Naive thymus-derived CD4-positive, alpha-beta T cell (primary cell): ENCODE measurements at regions not wholly inside any gene's neighbourhood (a gene's known extent, or its start where the extent isn't known, plus 50 kb on each side); places are given as distances from the start of the nearest gene placed in this dataset.

ENCODE experiments used
- ATAC-seq: fragments of 150-1000 bp; cut with Tn5 transposase; 2 replicates; pipeline ENCODE4 v1.10.0; 2021; ENCODE audit warnings: mild to moderate bottlenecking, moderate library complexity
- CTCF ChIA-PET: fragments of 350-600 bp; sonication (Branson Sonifier 250); formaldehyde crosslinking; loops from one replicate; lab custom pipeline; 2021; ENCODE audit warnings: antibody characterized with exemption; lab: Charles Lee
- POLR2A ChIA-PET: fragments of 350-600 bp; sonication (Branson Sonifier 250); formaldehyde crosslinking; loops from one replicate; lab custom pipeline; 2021; ENCODE audit warnings: antibody characterized with exemption, inconsistent platforms; lab: Charles Lee
- DNase-seq, 9 donors: peaks; one replicate each; pipeline versions ENCODE4 v3.0.0 to v3.0.0-alpha.2; 2020 to 2022; ENCODE audit warnings: mixed read lengths in 1 of 9
- H3K27ac ChIP-seq: one replicate; pipeline ENCODE4 v1.7.0; 2013; ENCODE audit warnings: mild to moderate bottlenecking, low read depth, low read length, moderate library complexity
- H3K27me3 ChIP-seq, 2 donors: one replicate each; pipeline ENCODE4 v1.7.0; 2013; ENCODE audit warnings: low read length in 2 of 2, mild to moderate bottlenecking in 2 of 2, moderate library complexity in 2 of 2; ENCODE audit not compliant: control insufficient read depth in 2 of 2, insufficient read depth in 2 of 2
- H3K36me3 ChIP-seq, 3 experiments: 1 replicate in 2 of 3; 2 replicates in 1 of 3; pipeline ENCODE4 v1.7.0; 2013; ENCODE audit warnings: low read length in 3 of 3, mild to moderate bottlenecking in 3 of 3, moderate library complexity in 1 of 3; ENCODE audit not compliant: insufficient read depth in 3 of 3, control insufficient read depth in 2 of 3
- H3K4me1 ChIP-seq, 2 donors: one replicate each; pipeline ENCODE4 v1.7.0; 2013; ENCODE audit warnings: low read length in 2 of 2, mild to moderate bottlenecking in 2 of 2, moderate library complexity in 1 of 2; ENCODE audit not compliant: control insufficient read depth in 2 of 2, insufficient read depth in 2 of 2
- H3K4me3 ChIP-seq: 2 replicates; pipeline ENCODE4 v1.7.0; 2013; ENCODE audit warnings: mild to moderate bottlenecking, low read length
- H3K9me3 ChIP-seq, 3 experiments: 1 replicate in 2 of 3; 2 replicates in 1 of 3; pipeline ENCODE4 v1.7.0; 2013; ENCODE audit warnings: low read length in 3 of 3; ENCODE audit not compliant: control insufficient read depth in 2 of 3
- H3K27ac Mint-ChIP-seq, 9 donors: one replicate each; pipeline ENCODE4 v1.8.0; 2020 to 2022; ENCODE audit warnings: mixed read lengths in 9 of 9, mild to moderate bottlenecking in 8 of 9, moderate library complexity in 5 of 9, inconsistent platforms in 2 of 9
- H3K27me3 Mint-ChIP-seq, 5 donors: one replicate each; pipeline ENCODE4 v1.8.0; 2021 to 2022; ENCODE audit warnings: mixed read lengths in 5 of 5, mild to moderate bottlenecking in 1 of 5
- H3K36me3 Mint-ChIP-seq, 5 donors: one replicate each; pipeline ENCODE4 v1.8.0; 2020 to 2022; ENCODE audit warnings: mixed read lengths in 5 of 5, mild to moderate bottlenecking in 3 of 5, inconsistent platforms in 1 of 5
- H3K4me1 Mint-ChIP-seq, 7 donors: one replicate each; pipeline ENCODE4 v1.8.0; 2020 to 2022; ENCODE audit warnings: mixed read lengths in 7 of 7, mild to moderate bottlenecking in 3 of 7, inconsistent platforms in 1 of 7
- H3K4me3 Mint-ChIP-seq, 10 donors: one replicate each; pipeline ENCODE4 v1.8.0; 2020 to 2022; ENCODE audit warnings: mild to moderate bottlenecking in 10 of 10, mixed read lengths in 10 of 10, moderate library complexity in 6 of 10, inconsistent platforms in 2 of 10
- H3K9me3 Mint-ChIP-seq, 11 donors: one replicate each; pipeline ENCODE4 v1.8.0; 2020 to 2022; ENCODE audit warnings: mixed read lengths in 11 of 11, mild to moderate bottlenecking in 4 of 11, inconsistent platforms in 1 of 11, moderate library complexity in 1 of 11
- intact Hi-C, 2 donors: fragments of 100-400 bp; cut with micrococcal nuclease; formaldehyde crosslinking; loops; one replicate each; pipeline ENCODE4 v1.15.1; 2023

GRCh38 chr10:88129013-88129412, 265.6 kb downstream of the PTEN start:
- H3K36me3 ChIP-seq, result no peaks in the 10 kb centered on the region
- intact Hi-C loops, result no loop called here
- Mint-ChIP-seq H3K27ac (peak overlapping the region in 1 of 9 donors; percentile 36), H3K27me3 (peaks cover 0 to 23% (median 0%) of the 10 kb centered on the region in 5 donors), H3K4me1 (peaks cover 0 to 2% (median 0%) of the 10 kb centered on the region in 7 donors), H3K36me3 (peaks cover 0 to 3% (median 0%) of the 10 kb centered on the region in 5 donors), H3K4me3 (no peak overlapping the region), H3K9me3 (peaks cover 0 to 9% (median 0%) of the 10 kb centered on the region in 11 donors)
- ChIA-PET POLR2A (interaction anchor here (0.7 kb wide), 1 partner anchor 257 kb away, joined by 4 read pairs; no protein-coding TSS in a partner anchor), CTCF (no interaction called here)
- H3K27ac ChIP-seq, result no peak overlapping the region
- DNase-seq, result no peak
- H3K9me3 ChIP-seq, result no peaks in the 10 kb centered on the region
- no peak for ATAC-seq
- no peak overlapping the region for H3K4me3 ChIP-seq
- no peaks in the 10 kb centered on the region for H3K27me3 ChIP-seq
- no peaks in the 10 kb centered on the region for H3K4me1 ChIP-seq

GRCh38 chr10:88130912-88131311, 267.5 kb downstream of the PTEN start:
- no peak overlapping the region for H3K4me3 Mint-ChIP-seq
- H3K27me3 Mint-ChIP-seq, result peaks cover 0 to 17% (median 0%) of the 10 kb centered on the region in 5 donors
- peaks cover 0 to 2% (median 0%) of the 10 kb centered on the region in 7 donors for H3K4me1 Mint-ChIP-seq
- peaks cover 0 to 5% (median 0%) of the 10 kb centered on the region in 5 donors for H3K36me3 Mint-ChIP-seq
- H3K4me1 ChIP-seq, result no peaks in the 10 kb centered on the region
- ChIA-PET POLR2A (no interaction called here), CTCF (no interaction called here)
- no peaks in the 10 kb centered on the region for H3K27me3 ChIP-seq
- H3K9me3 ChIP-seq, result no peaks in the 10 kb centered on the region
- intact Hi-C loops, result no loop called here
- no peak overlapping the region for H3K27ac ChIP-seq
- peaks cover 0 to 9% (median under 1%) of the 10 kb centered on the region in 11 donors for H3K9me3 Mint-ChIP-seq
- H3K27ac Mint-ChIP-seq, result no peak overlapping the region
- ATAC-seq (no peak), DNase-seq (no peak)
- no peak overlapping the region for H3K4me3 ChIP-seq
- no peaks in the 10 kb centered on the region for H3K36me3 ChIP-seq

GRCh38 chr10:88131511-88132139, 268.2 kb downstream of the PTEN start:
- no peak for ATAC-seq
- Histone ChIP-seq H3K27me3 (no peaks in the 10 kb centered on the region), H3K9me3 (no peaks in the 10 kb centered on the region), H3K27ac (no peak overlapping the region), H3K4me3 (no peak overlapping the region), H3K36me3 (no peaks in the 10 kb centered on the region), H3K4me1 (no peaks in the 10 kb centered on the region)
- ChIA-PET CTCF (no interaction called here), POLR2A (no interaction called here)
- H3K27ac Mint-ChIP-seq, result no peak overlapping the region
- intact Hi-C loops, result no loop called here
- H3K4me1 Mint-ChIP-seq, result peaks cover 0 to under 1% (median 0%) of the 10 kb centered on the region in 7 donors
- H3K4me3 Mint-ChIP-seq, result no peak overlapping the region
- no peak for DNase-seq
- peaks cover 0 to 5% (median 0%) of the 10 kb centered on the region in 5 donors for H3K36me3 Mint-ChIP-seq
- peaks cover 0 to 8% (median 0%) of the 10 kb centered on the region in 11 donors for H3K9me3 Mint-ChIP-seq
- peaks cover 0 to 14% (median 0%) of the 10 kb centered on the region in 5 donors for H3K27me3 Mint-ChIP-seq

- intact Hi-C loops, result loop anchor here in 1 of 2 donors (5.0 kb wide), 1 partner anchor 44 kb away; no protein-coding TSS in a partner anchor
- ChIA-PET CTCF (no interaction called here), POLR2A (no interaction called here)
- H3K4me1 Mint-ChIP-seq, result peaks cover 0 to 20% (median 0%) of the 10 kb centered on the region in 7 donors
- Histone ChIP-seq H3K27me3 (no peaks in the 10 kb centered on the region), H3K4me1 (no peaks in the 10 kb centered on the region), H3K4me3 (no peak overlapping the region), H3K36me3 (no peaks in the 10 kb centered on the region), H3K27ac (no peak overlapping the region), H3K9me3 (no peaks in the 10 kb centered on the region)
- ATAC-seq (no peak), DNase-seq (no peak)
- H3K27ac Mint-ChIP-seq, result no peak overlapping the region
- H3K27me3 Mint-ChIP-seq, result peaks cover 0 to 15% (median 0%) of the 10 kb centered on the region in 5 donors
- H3K9me3 Mint-ChIP-seq, result peaks cover 0 to 6% (median 0%) of the 10 kb centered on the region in 11 donors
- H3K4me3 Mint-ChIP-seq, result no peak overlapping the region
- H3K36me3 Mint-ChIP-seq, result peaks cover 0 to 5% (median 0%) of the 10 kb centered on the region in 5 donors
These were observed 273.3 kb downstream of the PTEN start for GRCh38 chr10:88136712-88137111.

GRCh38 chr10:88138319-88138848, 275.0 kb downstream of the PTEN start:
- peaks cover 0 to 20% (median 0%) of the 10 kb centered on the region in 7 donors for H3K4me1 Mint-ChIP-seq

GRCh38 chr10:88147000-88147798, 283.8 kb downstream of the PTEN start:
- peaks cover 0 to 18% (median 0%) of the 10 kb centered on the region in 5 donors for H3K27me3 Mint-ChIP-seq
- Histone ChIP-seq H3K9me3 (no peaks in the 10 kb centered on the region), H3K27ac (no peak overlapping the region), H3K27me3 (no peaks in the 10 kb centered on the region), H3K4me1 (no peaks in the 10 kb centered on the region), H3K36me3 (no peaks in the 10 kb centered on the region), H3K4me3 (no peak overlapping the region)
- ATAC-seq (no peak), DNase-seq (no peak)
- H3K27ac Mint-ChIP-seq, result no peak overlapping the region
- H3K9me3 Mint-ChIP-seq, result peaks cover 0 to 10% (median 0%) of the 10 kb centered on the region in 11 donors
- POLR2A ChIA-PET, result no interaction called here
- intact Hi-C loops, result no loop called here
- CTCF ChIA-PET, result no interaction called here
- peaks cover 0 to 20% (median 0%) of the 10 kb centered on the region in 5 donors for H3K36me3 Mint-ChIP-seq
- H3K4me1 Mint-ChIP-seq, result peaks cover 0 to 8% (median under 1%) of the 10 kb centered on the region in 7 donors
- H3K4me3 Mint-ChIP-seq, result no peak overlapping the region

More at GRCh38 chr10:88138319-88138848, 275.0 kb downstream of the PTEN start:
- DNase-seq (no peak), ATAC-seq (no peak)
- peaks cover 0 to 17% (median 0%) of the 10 kb centered on the region in 5 donors for H3K27me3 Mint-ChIP-seq
- peak overlapping the region in 1 of 10 donors; percentile 40 for H3K4me3 Mint-ChIP-seq
- ChIA-PET CTCF (no interaction called here), POLR2A (no interaction called here)
- Histone ChIP-seq H3K4me3 (no peak overlapping the region), H3K27ac (no peak overlapping the region), H3K27me3 (no peaks in the 10 kb centered on the region), H3K4me1 (no peaks in the 10 kb centered on the region), H3K9me3 (no peaks in the 10 kb centered on the region), H3K36me3 (no peaks in the 10 kb centered on the region)
- no peak overlapping the region for H3K27ac Mint-ChIP-seq
- H3K36me3 Mint-ChIP-seq, result peaks cover 0 to 5% (median 0%) of the 10 kb centered on the region in 5 donors
- peaks cover 0 to 6% (median 1%) of the 10 kb centered on the region in 11 donors for H3K9me3 Mint-ChIP-seq
- intact Hi-C loops, result loop anchor here in 1 of 2 donors (2.0 to 5.0 kb wide), 2 partner anchors 14 to 46 kb away; no protein-coding TSS in a partner anchor
